Neuronal stem cell (in vitro differentiated cells): ENCODE measurements at regions not wholly inside any gene's neighbourhood (a gene's known extent, or its start where the extent isn't known, plus 50 kb on each side); places are given as distances from the start of the nearest gene placed in this dataset.

ENCODE experiments used
- DNase-seq: peaks from one replicate; pipeline ENCODE4 v3.0.0-alpha.2; 2013; ENCODE audit warnings: low spot score
- H2AFZ ChIP-seq: one replicate; pipeline ENCODE4 v1.6.1; 2013; ENCODE audit warnings: mild to moderate bottlenecking, low read length, inconsistent platforms
- H2AK5ac ChIP-seq: 2 replicates; pipeline ENCODE4 v1.6.1; 2013; ENCODE audit warnings: low read depth, mild to moderate bottlenecking, inconsistent platforms, low read length, moderate library complexity, mixed read lengths
- H2BK120ac ChIP-seq: 2 replicates; pipeline ENCODE4 v1.6.1; 2013; ENCODE audit warnings: low read depth, mild to moderate bottlenecking, inconsistent platforms, low read length, moderate library complexity, mixed read lengths
- H2BK12ac ChIP-seq: one replicate; pipeline ENCODE4 v1.6.1; 2013; ENCODE audit warnings: low read length, inconsistent platforms
- H2BK15ac ChIP-seq: 2 replicates; pipeline ENCODE4 v1.6.1; 2013; ENCODE audit warnings: mild to moderate bottlenecking, low read length, inconsistent platforms, mixed read lengths
- H2BK5ac ChIP-seq: one replicate; pipeline ENCODE4 v1.6.1; 2013; ENCODE audit warnings: inconsistent platforms, mild to moderate bottlenecking, low read length, moderate library complexity
- H3K14ac ChIP-seq: one replicate; pipeline ENCODE4 v1.6.1; 2013; ENCODE audit warnings: low read length, inconsistent platforms
- H3K18ac ChIP-seq: 2 replicates; pipeline ENCODE4 v1.6.1; 2013; ENCODE audit warnings: low read length, inconsistent platforms
- H3K23ac ChIP-seq: 2 replicates; pipeline ENCODE4 v1.6.1; 2013; ENCODE audit warnings: low read depth, mild to moderate bottlenecking, mixed read lengths, low read length, inconsistent platforms; ENCODE audit not compliant: poor library complexity
- H3K27ac ChIP-seq: replicated peaks from 3 replicates; pipeline ENCODE4 v1.5.1; 2013; ENCODE audit warnings: low read length, inconsistent platforms
- H3K27me3 ChIP-seq, 3 experiments: 2 replicates each; pipeline ENCODE4 v1.6.1; 2013; ENCODE audit warnings: low read length in 3 of 3, mild to moderate bottlenecking in 2 of 3, inconsistent platforms in 1 of 3, low read depth in 1 of 3, mixed read lengths in 1 of 3, moderate library complexity in 1 of 3; ENCODE audit not compliant: control insufficient read depth in 3 of 3, insufficient read depth in 3 of 3
- H3K36me3 ChIP-seq, 2 donors: replicated peaks in 1 of 2; 2 replicates each; pipeline ENCODE4 v1.6.1; 2013; ENCODE audit warnings: low read length in 2 of 2; ENCODE audit not compliant: control insufficient read depth in 2 of 2, insufficient read depth in 2 of 2
- H3K4ac ChIP-seq: 2 replicates; pipeline ENCODE4 v1.6.1; 2013; ENCODE audit warnings: inconsistent platforms, mild to moderate bottlenecking, low read length, moderate library complexity
- H3K4me1 ChIP-seq, 2 donors: 1 replicate in 1 of 2; 2 replicates in 1 of 2; pipeline ENCODE4 v1.6.1; 2013; ENCODE audit warnings: low read length in 2 of 2, low read depth in 1 of 2; ENCODE audit not compliant: control insufficient read depth in 2 of 2, insufficient read depth in 1 of 2
- H3K4me2 ChIP-seq: one replicate; pipeline ENCODE4 v1.6.1; 2013; ENCODE audit warnings: mild to moderate bottlenecking, low read length, inconsistent platforms; ENCODE audit not compliant: insufficient read depth, poor library complexity, severe bottlenecking
- H3K4me3 ChIP-seq, 2 donors: 2 replicates each; pipeline ENCODE4 v1.5.1; 2013; ENCODE audit warnings: low read length in 2 of 2, mild to moderate bottlenecking in 2 of 2, inconsistent platforms in 1 of 2, moderate library complexity in 1 of 2
- H3K79me1 ChIP-seq: one replicate; pipeline ENCODE4 v1.6.1; 2013; ENCODE audit warnings: low read depth, mild to moderate bottlenecking, inconsistent platforms, low read length, moderate library complexity
- H3K9ac ChIP-seq: one replicate; pipeline ENCODE4 v1.6.1; 2013; ENCODE audit warnings: mild to moderate bottlenecking, low read depth, low read length, inconsistent platforms; ENCODE audit not compliant: poor library complexity
- H3K9me3 ChIP-seq, 2 donors: replicated peaks in 1 of 2; 2 replicates each; pipeline versions ENCODE3 to v1.6.1; 2013; ENCODE audit warnings: low read length in 2 of 2, mild to moderate bottlenecking in 2 of 2, inconsistent platforms in 1 of 2, low read depth in 1 of 2, mixed read lengths in 1 of 2, moderate library complexity in 1 of 2; ENCODE audit not compliant: control insufficient read depth in 2 of 2, insufficient read depth in 1 of 2
- H4K8ac ChIP-seq: one replicate; pipeline ENCODE4 v1.6.1; 2013; ENCODE audit warnings: low read depth, mild to moderate bottlenecking, inconsistent platforms, low read length, moderate library complexity
- H4K91ac ChIP-seq: one replicate; pipeline ENCODE4 v1.6.1; 2013; ENCODE audit warnings: low read length, low read depth, mild to moderate bottlenecking, inconsistent platforms; ENCODE audit not compliant: poor library complexity
- WGBS, 2 donors: extraction: QIAGEN DNeasy Blood & Tissue Kit; methylation state at CpG; one replicate each; pipeline ENCODE4 v1.1.7; 2013; ENCODE audit warnings: missing lambda C conversion rate in 2 of 2, mixed read lengths in 1 of 2; ENCODE audit not compliant: insufficient read length in 2 of 2, insufficient replicate concordance in 1 of 2; ENCODE audit errors: extremely low coverage in 2 of 2; 5-methylcytosine and 5-hydroxymethylcytosine counted together

GRCh38 chr9:78612091-78612490 is 315.2 kb downstream of the PSAT1 start:
- Histone ChIP-seq H3K4me2 (no peak overlapping the region), H2BK120ac (no peak overlapping the region), H3K4me3 (no peak overlapping the region)

GRCh38 chr9:78613006-78613405 is 316.1 kb downstream of the PSAT1 start:
- no peaks in the 10 kb centered on the region for H3K36me3 ChIP-seq
- no peak overlapping the region for H2AK5ac ChIP-seq
- H4K8ac ChIP-seq = no peak overlapping the region
- H2BK120ac ChIP-seq = no peak overlapping the region
- WGBS, 2 donors = no CpG with 5 or more reads among the region's 3 CpGs
- H3K9ac ChIP-seq = no peak overlapping the region
- H2BK5ac ChIP-seq = no peak overlapping the region
- H3K4ac ChIP-seq = no peak overlapping the region
- H2BK12ac ChIP-seq = no peak overlapping the region
- no peak for DNase-seq
- no peak overlapping the region for H4K91ac ChIP-seq
- H3K4me1 ChIP-seq = peaks cover 0 to 7% of the 10 kb centered on the region in 2 donors
- H2BK15ac ChIP-seq = no peak overlapping the region
- H3K27ac ChIP-seq = no peak overlapping the region
- H3K4me2 ChIP-seq = no peak overlapping the region
- no peak overlapping the region for H3K4me3 ChIP-seq
- no peak overlapping the region for H3K18ac ChIP-seq
- H3K23ac ChIP-seq = no peak overlapping the region
- peaks cover 0 to 2% of the 10 kb centered on the region in 2 donors for H3K9me3 ChIP-seq
- no peak overlapping the region for H3K14ac ChIP-seq
- H3K27me3 ChIP-seq = no peaks in the 10 kb centered on the region
- no peak overlapping the region for H2AFZ ChIP-seq
- H3K79me1 ChIP-seq = no peaks in the 10 kb centered on the region

More at GRCh38 chr9:78612091-78612490, 315.2 kb downstream of the PSAT1 start:
- Histone ChIP-seq H2AFZ (no peak overlapping the region), H3K9me3 (no peaks in the 10 kb centered on the region), H3K4ac (no peak overlapping the region), H3K9ac (no peak overlapping the region), H2BK15ac (no peak overlapping the region), H3K27me3 (no peaks in the 10 kb centered on the region), H2AK5ac (no peak overlapping the region), H2BK5ac (no peak overlapping the region), H3K23ac (no peak overlapping the region), H2BK12ac (no peak overlapping the region), H3K18ac (no peak overlapping the region), H3K27ac (no peak overlapping the region), H3K36me3 (no peaks in the 10 kb centered on the region), H4K91ac (no peak overlapping the region), H3K79me1 (no peaks in the 10 kb centered on the region), H3K4me1 (peaks cover 0 to 4% of the 10 kb centered on the region in 2 donors), H3K14ac (no peak overlapping the region), H4K8ac (no peak overlapping the region)
- WGBS, 2 donors = no CpG with 5 or more reads among the region's 2 CpGs
- no peak for DNase-seq

GRCh38 chr9:78614892-78615291 is 318.0 kb downstream of the PSAT1 start:
- no peak for DNase-seq
- Histone ChIP-seq H2AK5ac (no peak overlapping the region), H3K4ac (no peak overlapping the region), H3K4me2 (no peak overlapping the region), H3K27ac (no peak overlapping the region), H3K4me3 (no peak overlapping the region), H3K9me3 (peaks cover 0 to 2% of the 10 kb centered on the region in 2 donors), H2BK120ac (no peak overlapping the region), H3K18ac (no peak overlapping the region), H2AFZ (no peak overlapping the region), H2BK15ac (no peak overlapping the region), H4K91ac (no peak overlapping the region), H3K79me1 (no peaks in the 10 kb centered on the region), H2BK5ac (no peak overlapping the region), H3K14ac (no peak overlapping the region), H3K23ac (no peak overlapping the region), H3K27me3 (no peaks in the 10 kb centered on the region), H3K9ac (no peak overlapping the region), H4K8ac (no peak overlapping the region), H3K36me3 (no peaks in the 10 kb centered on the region), H2BK12ac (no peak overlapping the region), H3K4me1 (peaks cover 0 to 3% of the 10 kb centered on the region in 2 donors)
- WGBS, 2 donors = no CpG with 5 or more reads among the region's 3 CpGs

GRCh38 chr9:78615372-78615771 is 318.4 kb downstream of the PSAT1 start:
- Histone ChIP-seq H3K27ac (no peak overlapping the region), H3K18ac (no peak overlapping the region), H2BK120ac (no peak overlapping the region), H2AK5ac (no peak overlapping the region), H4K8ac (no peak overlapping the region), H3K23ac (no peak overlapping the region), H2AFZ (no peak overlapping the region), H3K27me3 (no peaks in the 10 kb centered on the region), H3K36me3 (no peaks in the 10 kb centered on the region), H4K91ac (no peak overlapping the region), H3K4ac (no peak overlapping the region), H3K4me2 (no peak overlapping the region), H2BK5ac (no peak overlapping the region), H3K9ac (no peak overlapping the region), H2BK12ac (no peak overlapping the region), H2BK15ac (no peak overlapping the region), H3K4me1 (peaks cover 0 to 3% of the 10 kb centered on the region in 2 donors), H3K4me3 (no peak overlapping the region), H3K14ac (no peak overlapping the region), H3K79me1 (no peaks in the 10 kb centered on the region), H3K9me3 (peaks cover 0 to 2% of the 10 kb centered on the region in 2 donors)
- DNase-seq = no peak
- WGBS, 2 donors = no CpG with 5 or more reads among the region's 5 CpGs
